ENCODE measurements at regions not wholly inside any gene's neighbourhood (a gene's known extent, or its start where the extent isn't known, plus 50 kb on each side); places are given as distances from the start of the nearest gene placed in this dataset.
"Not testable (repeated sequence)": the region's sequence is repeated elsewhere in the genome, so short reads cannot be mapped to it uniquely, and the experiment has no call there.

GRCh38 chr18:73563901-73564472 is 583.6 kb downstream of the FBXO15 start:
- no peak for DNase-seq (ENCODE audit: low read depth in 3 of 3, low spot score in 1 of 3)

- DNase-seq (ENCODE audit: low read depth in 3 of 3, low spot score in 1 of 3): no peak
Observed at GRCh38 chr18:73563345-73563744, 584.3 kb downstream of the FBXO15 start.

- DNase-seq (ENCODE audit: low read depth in 3 of 3, low spot score in 1 of 3): no peak
Observed at GRCh38 chr18:73556904-73557303, 590.7 kb downstream of the FBXO15 start.

- DNase-seq (ENCODE audit: low read depth in 3 of 3, low spot score in 1 of 3): no peak
Observed at GRCh38 chr18:73552171-73552570, 595.5 kb downstream of the FBXO15 start.

GRCh38 chr18:73551211-73551610 is 596.4 kb downstream of the FBXO15 start:
- DNase-seq (ENCODE audit: low read depth in 3 of 3, low spot score in 1 of 3): no peak

GRCh38 chr18:73549236-73549635 is 598.4 kb downstream of the FBXO15 start:
- no peak for DNase-seq (ENCODE audit: low read depth in 3 of 3, low spot score in 1 of 3)

GRCh38 chr18:73545472-73545871 is 602.2 kb downstream of the FBXO15 start:
- no peak for DNase-seq (ENCODE audit: low read depth in 3 of 3, low spot score in 1 of 3)

GRCh38 chr18:73544617-73545016 is 603.0 kb downstream of the FBXO15 start:
- DNase-seq (ENCODE audit: low read depth in 3 of 3, low spot score in 1 of 3): no peak

GRCh38 chr18:73544032-73544431 is 603.6 kb downstream of the FBXO15 start:
- DNase-seq (ENCODE audit: low read depth in 3 of 3, low spot score in 1 of 3): no peak

GRCh38 chr18:73535990-73536389 is 611.6 kb downstream of the FBXO15 start:
- DNase-seq (ENCODE audit: low read depth in 3 of 3, low spot score in 1 of 3): no peak

GRCh38 chr18:73535189-73535588 is 612.4 kb downstream of the FBXO15 start:
- DNase-seq (ENCODE audit: low read depth in 3 of 3, low spot score in 1 of 3): no peak

GRCh38 chr18:73531601-73532000 is 616.0 kb downstream of the FBXO15 start:
- no peak for DNase-seq (ENCODE audit: low read depth in 3 of 3, low spot score in 1 of 3)

GRCh38 chr18:73528066-73528465 is 619.6 kb downstream of the FBXO15 start:
- DNase-seq (ENCODE audit: low read depth in 3 of 3, low spot score in 1 of 3): no peak

GRCh38 chr18:73520229-73520628 is 627.4 kb downstream of the FBXO15 start:
- DNase-seq (ENCODE audit: low read depth in 3 of 3, low spot score in 1 of 3): no peak

- DNase-seq (ENCODE audit: low read depth in 3 of 3, low spot score in 1 of 3): not testable (repeated sequence)
Observed at GRCh38 chr18:73516056-73516455, 631.6 kb downstream of the FBXO15 start.

GRCh38 chr18:73514449-73514848 is 633.2 kb downstream of the FBXO15 start:
- DNase-seq (ENCODE audit: low read depth in 3 of 3, low spot score in 1 of 3): no peak

- no peak for DNase-seq (ENCODE audit: low read depth in 3 of 3, low spot score in 1 of 3)
Observed at GRCh38 chr18:73511771-73512503, 635.7 kb downstream of the FBXO15 start.

- no peak for DNase-seq (ENCODE audit: low read depth in 3 of 3, low spot score in 1 of 3)
Observed at GRCh38 chr18:73509460-73509859, 638.2 kb downstream of the FBXO15 start.

- no peak for DNase-seq (ENCODE audit: low read depth in 3 of 3, low spot score in 1 of 3)
Observed at GRCh38 chr18:73503326-73503725, 635.5 kb upstream of the NETO1 start.

- no peak for DNase-seq (ENCODE audit: low read depth in 3 of 3, low spot score in 1 of 3)
Observed at GRCh38 chr18:73487966-73488365, 620.2 kb upstream of the NETO1 start.

- DNase-seq (ENCODE audit: low read depth in 3 of 3, low spot score in 1 of 3): no peak
Observed at GRCh38 chr18:73485166-73485565, 617.4 kb upstream of the NETO1 start.

GRCh38 chr18:73482901-73483300 is 615.1 kb upstream of the NETO1 start:
- DNase-seq (ENCODE audit: low read depth in 3 of 3, low spot score in 1 of 3): no peak

- no peak for DNase-seq (ENCODE audit: low read depth in 3 of 3, low spot score in 1 of 3)
Observed at GRCh38 chr18:73479477-73479876, 611.7 kb upstream of the NETO1 start.

Measured in stimulated activated CD4-positive, alpha-beta T cell treated with anti-CD3 and anti-CD28 coated beads, TNF-alpha, amount 100 ng/mL, for 1 hour (primary cell).